NOMO-1 treated with DMSO at 0.1 percent for 48 hours (cell line): ENCODE measurements at regions not wholly inside any gene's neighbourhood (a gene's known extent, or its start where the extent isn't known, plus 50 kb on each side); places are given as distances from the start of the nearest gene placed in this dataset.
"Not testable (repeated sequence)": the region's sequence is repeated elsewhere in the genome, so short reads cannot be mapped to it uniquely, and the experiment has no call there.

Experiments used
- DNase-seq: peaks from one replicate; lab custom pipeline; 2025; ENCODE audit not compliant: unreplicated experiment; lab: John Stamatoyannopoulos, UW

DNA sequence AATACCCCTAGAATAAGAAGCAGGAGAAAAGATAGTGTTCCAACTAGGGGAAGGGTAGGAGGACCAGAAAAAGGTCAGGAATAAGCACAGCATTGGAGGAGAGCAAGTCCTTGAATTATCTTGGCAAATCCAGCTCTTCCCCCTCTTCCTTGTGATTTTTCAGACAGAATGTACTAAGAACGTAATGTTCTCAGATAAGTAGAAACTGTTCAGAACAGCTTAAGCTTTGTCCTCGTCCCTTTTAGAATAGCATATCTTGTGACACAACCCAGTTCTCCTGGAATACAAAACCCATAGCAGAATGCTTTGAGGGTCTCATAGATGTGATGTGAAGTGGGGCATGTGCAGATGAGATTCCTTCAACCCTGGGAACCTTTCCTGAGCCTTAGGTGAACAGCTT lies 97.4 kb downstream of the EMB start:
- no peak for DNase-seq

DNA sequence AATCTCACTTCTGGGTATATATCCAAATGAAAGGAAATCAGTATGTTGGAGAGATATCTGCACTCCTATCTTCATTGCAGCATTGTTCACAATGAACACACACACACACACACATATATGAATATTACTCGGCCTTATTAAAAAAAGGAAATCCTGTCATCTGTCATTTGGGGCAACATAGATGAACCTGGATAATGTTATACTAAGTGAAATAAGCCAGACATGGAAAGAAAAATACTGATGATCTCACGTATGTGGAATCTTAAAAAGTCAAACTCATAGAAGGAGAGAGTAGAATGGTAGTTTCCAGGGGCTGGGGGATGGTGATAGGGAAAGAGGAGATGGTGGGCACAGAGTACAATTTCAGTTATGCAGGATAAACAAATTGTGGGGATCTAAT lies 100.3 kb downstream of the EMB start:
- no peak for DNase-seq

DNA sequence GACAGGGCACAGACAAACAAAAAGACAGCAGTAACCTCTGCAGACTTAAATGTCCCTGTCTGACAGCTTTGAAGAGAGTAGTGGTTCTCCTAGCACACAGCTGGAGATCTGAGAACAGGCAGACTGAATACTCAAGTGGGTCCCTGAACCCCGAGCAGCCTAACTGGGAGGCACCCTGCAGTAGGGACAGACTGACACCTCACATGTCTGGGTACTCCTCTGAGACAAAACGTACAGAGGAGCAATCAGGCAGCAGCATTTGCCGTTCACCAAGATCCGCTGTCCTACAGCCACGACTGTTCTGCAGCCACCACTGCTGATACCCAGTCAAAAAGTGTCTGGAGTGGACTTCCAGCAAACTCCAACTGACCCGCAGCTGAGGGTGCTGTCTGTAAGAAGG lies 110.5 kb downstream of the EMB start:
- not testable (repeated sequence) for DNase-seq

DNA sequence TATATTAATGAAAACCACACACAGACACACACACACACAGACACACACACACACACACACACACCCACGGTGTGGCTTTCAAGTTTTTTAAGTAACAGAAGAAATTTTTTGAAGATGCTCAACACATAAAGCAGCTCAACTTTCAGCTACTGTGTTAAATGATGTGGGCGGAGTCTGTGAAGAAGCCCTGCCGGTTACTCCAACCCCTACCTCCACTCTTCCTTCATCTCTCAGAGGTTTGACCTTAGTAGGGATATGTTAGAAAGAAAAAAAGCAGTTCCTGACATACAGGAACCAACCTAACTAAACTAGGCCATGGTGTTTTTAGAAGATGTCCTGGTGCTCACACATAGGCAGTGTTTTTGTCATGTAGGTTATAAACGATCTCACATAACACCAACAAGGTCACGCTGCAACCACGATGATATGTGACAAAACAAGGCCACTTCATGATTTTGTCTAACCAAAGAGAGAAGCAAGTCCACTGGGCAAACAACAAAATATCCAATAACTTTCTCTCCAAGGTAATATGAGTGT lies 112.8 kb downstream of the EMB start:
- no peak for DNase-seq

DNA sequence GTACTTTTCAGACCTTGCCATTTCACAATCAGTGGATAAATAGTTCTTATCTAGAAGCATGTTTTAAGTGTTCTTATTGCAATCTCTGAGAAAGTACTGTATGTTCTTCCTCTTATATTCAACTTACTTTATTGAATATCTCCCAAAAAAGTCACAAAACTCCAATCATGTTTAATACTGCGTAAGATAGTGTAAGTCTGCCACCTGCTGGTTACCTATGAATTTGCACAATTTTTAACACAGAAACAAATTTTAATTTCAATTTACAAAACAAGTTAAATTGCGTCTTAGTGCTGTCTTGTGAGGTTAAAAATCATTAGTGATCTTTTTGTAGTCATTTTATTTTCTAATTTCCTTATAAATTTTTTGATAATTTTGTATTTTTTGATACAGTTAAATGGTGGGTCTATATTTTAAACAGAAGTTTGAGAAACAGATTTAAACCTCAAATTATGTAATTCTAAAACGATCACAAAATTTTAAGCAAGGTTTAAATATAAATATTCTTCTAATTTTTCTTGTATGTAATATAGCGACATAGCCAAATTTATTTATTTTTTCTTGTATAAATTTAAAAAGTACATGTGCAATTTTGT lies 115.8 kb downstream of the EMB start:
- peak; percentile 50 for DNase-seq

DNA sequence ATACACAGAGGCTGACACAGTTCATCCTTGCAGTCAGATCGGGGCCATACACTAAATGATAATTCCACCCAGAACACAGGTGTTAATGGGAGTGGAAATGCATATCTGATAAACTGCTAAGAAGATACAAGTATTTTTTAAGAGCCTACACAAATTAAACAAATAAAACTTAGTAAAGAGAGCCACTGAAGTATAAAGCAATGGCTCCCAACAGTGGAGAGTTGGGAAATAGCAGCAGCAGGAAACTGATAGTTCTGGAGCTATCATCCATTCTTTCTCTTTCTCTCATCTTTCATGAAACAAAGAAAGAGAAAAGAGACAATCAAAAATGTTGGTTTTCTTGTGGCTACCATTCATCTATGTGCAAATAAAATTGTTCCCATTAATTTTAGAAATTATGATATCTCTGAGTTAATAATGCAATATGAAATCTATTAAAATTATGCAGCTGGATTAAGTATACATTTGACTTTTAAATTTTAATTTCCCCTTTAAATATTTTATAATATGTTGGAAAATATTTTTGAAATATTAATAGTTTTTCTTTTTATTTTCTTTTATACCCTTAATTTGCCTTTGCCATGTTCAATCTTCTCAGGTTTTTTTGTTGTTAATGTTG lies 120.8 kb downstream of the EMB start:
- no peak for DNase-seq

DNA sequence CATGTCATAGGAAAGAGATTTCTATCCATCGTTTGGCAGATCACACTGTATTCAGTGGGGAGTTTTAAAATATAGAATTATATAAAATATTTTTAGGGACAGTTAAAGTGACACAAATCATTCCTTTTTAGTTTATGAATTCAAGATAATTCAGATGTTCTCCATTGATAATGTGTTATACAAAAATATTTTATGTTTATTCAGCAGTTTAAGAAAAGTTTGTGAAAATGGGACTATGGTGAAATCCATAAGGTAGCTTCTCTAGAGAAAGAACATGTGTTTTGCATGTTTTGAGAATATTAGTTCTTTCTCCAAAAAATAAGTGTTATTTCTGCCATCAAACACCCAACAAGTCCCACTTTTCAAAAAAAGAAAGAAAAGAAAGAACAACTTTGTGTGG lies 122.9 kb downstream of the EMB start:
- no peak for DNase-seq

DNA sequence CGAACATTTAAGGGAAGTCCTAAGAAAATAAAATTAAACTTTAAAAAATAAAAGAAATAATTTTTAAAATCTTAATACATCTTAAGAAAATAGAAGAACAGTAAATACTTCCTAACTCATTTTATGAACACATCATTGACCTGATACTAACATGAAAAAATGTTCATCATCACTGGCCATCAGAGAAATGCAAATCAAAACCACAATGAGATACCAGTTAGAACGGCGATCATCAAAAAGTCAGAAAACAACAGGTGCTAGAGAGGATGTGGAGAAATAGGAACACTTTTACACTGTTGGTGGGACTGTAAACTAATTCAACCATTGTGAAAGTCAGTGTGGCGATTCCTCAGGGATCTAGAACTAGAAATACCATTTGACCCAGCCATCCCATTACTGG lies 134.6 kb downstream of the EMB start:
- DNase-seq, result not testable (repeated sequence)

DNA sequence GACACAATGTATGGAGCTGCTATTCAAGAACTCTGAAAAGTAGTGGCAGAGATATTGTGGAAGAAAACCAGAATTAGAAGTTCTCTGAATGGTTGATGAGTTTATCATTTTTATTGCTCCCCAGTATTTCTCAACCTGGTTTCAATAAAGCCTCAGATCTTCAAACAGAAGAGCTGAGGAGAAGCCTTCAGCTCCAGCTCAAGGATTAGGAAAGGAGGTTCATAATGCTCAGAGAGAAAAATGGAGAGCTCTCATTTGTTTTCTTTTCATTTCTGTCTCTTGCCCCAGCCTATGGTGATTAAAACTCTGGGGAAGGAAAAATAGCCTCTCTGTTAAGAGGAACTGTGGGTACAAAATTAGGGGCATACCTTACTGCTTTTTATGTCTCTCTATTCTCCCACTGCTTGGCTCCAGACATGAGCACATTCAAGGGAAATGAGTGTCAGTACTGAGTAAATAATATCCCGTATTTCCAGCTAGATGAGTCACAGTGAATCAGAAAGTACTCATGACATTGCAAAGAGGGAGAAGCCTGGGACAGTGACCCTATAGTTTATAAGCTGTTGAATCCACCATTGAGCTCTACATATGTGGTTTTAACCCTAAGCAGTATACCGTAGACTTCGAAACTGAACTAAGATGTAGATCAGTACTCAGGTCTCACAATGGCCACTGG lies 138.1 kb downstream of the EMB start:
- no peak for DNase-seq

DNA sequence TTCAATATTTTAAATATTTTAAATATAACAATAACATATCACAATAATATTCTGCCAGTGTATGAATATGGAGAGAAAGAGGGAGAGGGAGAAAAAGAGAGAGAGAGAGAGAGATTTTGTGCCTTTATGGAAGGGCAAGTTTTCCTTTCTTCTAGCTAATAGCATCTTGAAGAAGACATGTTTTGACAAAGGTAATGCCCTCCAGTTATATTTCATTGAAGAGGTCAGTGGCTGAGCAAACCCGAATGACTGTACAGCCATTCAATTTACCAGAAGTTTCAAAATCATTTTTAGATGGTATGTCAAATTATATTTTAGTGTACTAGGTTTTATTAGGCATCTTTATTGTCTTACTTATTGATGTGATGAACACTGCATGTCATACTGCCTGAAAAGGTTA lies 139.3 kb downstream of the EMB start:
- DNase-seq, result no peak

DNA sequence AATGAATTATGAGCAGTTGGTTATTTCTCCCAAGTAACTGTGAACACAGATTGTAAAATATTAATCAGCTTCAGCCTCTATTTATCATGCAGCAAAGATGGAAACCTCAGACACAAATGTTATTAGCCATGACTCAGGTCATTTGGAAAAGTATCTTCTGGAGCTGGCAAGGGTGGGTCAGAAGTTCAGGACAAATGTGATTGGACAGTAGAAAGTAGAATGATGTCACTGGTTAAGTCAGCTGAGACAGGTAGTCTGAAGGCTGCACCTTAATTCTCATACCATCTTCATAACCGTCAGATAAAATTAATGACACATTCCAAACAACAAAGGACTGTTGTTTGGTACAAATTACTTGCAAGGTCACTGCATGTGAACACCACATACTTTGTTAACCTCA lies 140.2 kb downstream of the EMB start:
- no peak for DNase-seq

DNA sequence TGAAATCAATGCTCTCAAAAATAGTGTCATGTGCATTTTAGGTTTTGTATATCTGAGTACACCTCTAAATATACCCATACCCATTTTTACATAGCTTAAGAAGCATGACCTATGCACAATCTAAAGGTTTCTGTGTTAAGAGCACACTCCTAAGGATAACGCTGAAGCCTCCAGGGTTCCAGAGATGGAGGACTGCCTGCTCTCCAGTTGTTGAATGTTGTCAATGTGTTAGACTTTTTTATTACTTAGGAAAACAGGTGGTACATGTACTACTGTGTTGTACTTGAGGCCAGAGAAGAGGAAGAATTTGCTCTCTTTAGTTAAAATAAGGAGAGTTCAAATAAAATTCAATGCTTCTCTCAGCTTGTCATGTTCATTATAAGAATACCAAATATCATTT lies 141.2 kb downstream of the EMB start:
- no peak for DNase-seq

DNA sequence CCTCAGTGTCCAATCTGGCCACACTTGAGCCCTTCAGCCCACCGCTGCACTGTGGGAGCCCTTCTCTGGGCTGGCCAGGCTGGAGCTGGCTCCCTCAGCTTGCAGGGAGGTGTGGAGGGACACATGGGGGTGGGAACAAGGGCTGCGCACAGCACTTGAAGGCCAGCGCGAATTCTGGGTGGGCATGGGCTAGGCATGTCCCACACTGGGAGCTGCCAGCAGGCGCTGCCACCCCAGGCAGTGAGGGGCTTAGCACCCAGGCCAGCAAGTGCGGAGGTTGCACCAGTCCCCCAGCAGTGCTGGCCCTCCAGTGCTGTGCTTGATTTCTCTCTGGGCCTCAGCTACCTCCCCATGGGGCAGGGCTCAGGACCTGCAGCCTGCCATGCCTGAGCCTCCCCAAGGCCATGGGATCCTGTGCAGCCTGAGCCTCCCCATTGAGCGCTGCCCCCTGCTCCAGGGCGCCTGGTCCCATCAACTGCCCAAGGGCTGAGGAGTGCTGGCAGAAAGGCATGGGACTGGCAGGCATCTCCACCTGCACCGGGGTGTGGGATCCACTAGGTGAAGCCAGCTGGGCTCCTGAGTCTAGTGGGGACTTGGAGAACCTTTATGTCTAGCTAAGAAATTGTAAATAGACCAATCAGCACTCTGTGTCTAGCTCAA lies 148.2 kb downstream of the EMB start:
- DNase-seq, result no peak

DNA sequence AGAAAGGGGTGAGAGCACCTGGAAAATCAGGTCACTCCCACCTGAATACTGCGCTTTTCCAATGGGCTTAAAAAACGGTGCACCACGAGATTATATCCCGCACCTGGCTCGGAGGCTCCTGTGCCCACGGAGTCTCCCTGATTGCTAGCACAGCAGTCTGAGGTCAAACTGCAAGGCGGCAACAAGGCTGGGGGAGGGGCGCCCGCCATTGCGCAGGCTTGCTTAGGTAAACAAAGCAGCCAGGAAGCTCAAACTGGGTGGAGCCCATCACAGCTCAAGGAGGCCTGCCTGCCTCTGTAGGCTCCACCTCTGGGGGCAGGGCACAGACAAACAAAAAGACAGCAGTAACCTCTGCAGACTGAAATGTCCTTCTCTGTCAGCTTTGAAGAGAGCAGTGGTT lies 160.6 kb downstream of the EMB start:
- DNase-seq, result not testable (repeated sequence)
